GM12878 (cell line): ENCODE measurements at regions not wholly inside any gene's neighbourhood (a gene's known extent, or its start where the extent isn't known, plus 50 kb on each side); places are given as distances from the start of the nearest gene placed in this dataset.

Source experiments
- ASH2L ChIP-seq: fragments of 300-600, 200-600 bp; sonication (generic); IDR thresholded peaks from 2 replicates; pipeline ENCODE4 v1.6.1; 2017; ENCODE audit warnings: low read depth, mild to moderate bottlenecking, borderline replicate concordance
- BCL11A ChIP-seq: IDR thresholded peaks from 2 replicates; pipeline ENCODE4 v1.6.1; 2011; ENCODE audit warnings: low read depth, low read length
- FOXK2 ChIP-seq: fragments of 450-650 bp; IDR thresholded peaks from 2 replicates; pipeline ENCODE4 v1.6.1; 2017; ENCODE audit warnings: mild to moderate bottlenecking, moderate library complexity
- IKZF1 ChIP-seq: fragments of 450-650 bp; conservative IDR thresholded peaks from 2 replicates; pipeline ENCODE4 v1.6.1; 2017; ENCODE audit warnings: antibody characterized with exemption, mild to moderate bottlenecking
- MAX ChIP-seq: IDR thresholded peaks from 2 replicates; pipeline ENCODE4 v1.6.1; 2012; ENCODE audit warnings: low read depth, low read length, improper control_type of control experiment
- NR2F1 ChIP-seq: fragments of 450-650 bp; conservative IDR thresholded peaks from 2 replicates; pipeline ENCODE4 v1.6.1; 2017; ENCODE audit warnings: mild to moderate bottlenecking
- SIX5 ChIP-seq: IDR thresholded peaks from 2 replicates; pipeline ENCODE4 v1.6.1; 2011; ENCODE audit warnings: mild to moderate bottlenecking, low read depth, low read length, moderate library complexity; ENCODE audit not compliant: severe bottlenecking
- SKIL ChIP-seq: fragments of 450-650 bp; IDR thresholded peaks from 2 replicates; pipeline ENCODE4 v1.6.1; 2017; ENCODE audit warnings: mild to moderate bottlenecking, low read depth, inconsistent platforms; ENCODE audit not compliant: poor library complexity, severe bottlenecking
- SP1 ChIP-seq: IDR thresholded peaks from one replicate; pipeline ENCODE4 v1.6.1; 2011; ENCODE audit warnings: low read depth, low read length
- TARDBP ChIP-seq: IDR thresholded peaks from 2 replicates; pipeline ENCODE4 v1.6.1; 2016; ENCODE audit warnings: borderline replicate concordance
- TCF12 ChIP-seq: IDR thresholded peaks from 2 replicates; pipeline ENCODE4 v1.6.1; 2011; ENCODE audit warnings: low read depth, mild to moderate bottlenecking, low read length
- TCF3 ChIP-seq: IDR thresholded peaks from 2 replicates; pipeline ENCODE4 v1.6.1; 2012; ENCODE audit warnings: low read depth, mild to moderate bottlenecking, low read length, borderline replicate concordance; ENCODE audit not compliant: insufficient read depth
- TCF7 ChIP-seq: IDR thresholded peaks from 2 replicates; pipeline ENCODE4 v1.6.1; 2014; ENCODE audit warnings: antibody characterized with exemption, borderline replicate concordance
- ZBTB11 ChIP-seq: fragments of 450-650 bp; formaldehyde crosslinking; IDR thresholded peaks from 2 replicates; pipeline ENCODE4 v1.5.0; 2022; ENCODE audit warnings: mild to moderate bottlenecking, missing genetic modification characterization
- ZBTB33 ChIP-seq: fragments of 450-650 bp; IDR thresholded peaks from 2 replicates; pipeline ENCODE4 v1.6.1; 2017; ENCODE audit warnings: mild to moderate bottlenecking
- ZNF274 ChIP-seq: IDR thresholded peaks from one replicate; pipeline ENCODE4 v1.8.0; 2011; ENCODE audit not compliant: insufficient read length, insufficient read depth
- ZNF384 ChIP-seq: IDR thresholded peaks from 2 replicates; pipeline ENCODE4 v1.6.1; 2012; ENCODE audit warnings: low read depth, mild to moderate bottlenecking, low read length, improper control_type of control experiment, borderline replicate concordance
- ZNF687 ChIP-seq: fragments of 450-650 bp; IDR thresholded peaks from 2 replicates; pipeline ENCODE4 v1.6.1; 2017; ENCODE audit warnings: mild to moderate bottlenecking, moderate library complexity
- ZSCAN29 ChIP-seq: fragments of 450-650 bp; IDR thresholded peaks from 2 replicates; pipeline ENCODE4 v1.6.1; 2017; ENCODE audit warnings: mild to moderate bottlenecking, moderate library complexity

DNA sequence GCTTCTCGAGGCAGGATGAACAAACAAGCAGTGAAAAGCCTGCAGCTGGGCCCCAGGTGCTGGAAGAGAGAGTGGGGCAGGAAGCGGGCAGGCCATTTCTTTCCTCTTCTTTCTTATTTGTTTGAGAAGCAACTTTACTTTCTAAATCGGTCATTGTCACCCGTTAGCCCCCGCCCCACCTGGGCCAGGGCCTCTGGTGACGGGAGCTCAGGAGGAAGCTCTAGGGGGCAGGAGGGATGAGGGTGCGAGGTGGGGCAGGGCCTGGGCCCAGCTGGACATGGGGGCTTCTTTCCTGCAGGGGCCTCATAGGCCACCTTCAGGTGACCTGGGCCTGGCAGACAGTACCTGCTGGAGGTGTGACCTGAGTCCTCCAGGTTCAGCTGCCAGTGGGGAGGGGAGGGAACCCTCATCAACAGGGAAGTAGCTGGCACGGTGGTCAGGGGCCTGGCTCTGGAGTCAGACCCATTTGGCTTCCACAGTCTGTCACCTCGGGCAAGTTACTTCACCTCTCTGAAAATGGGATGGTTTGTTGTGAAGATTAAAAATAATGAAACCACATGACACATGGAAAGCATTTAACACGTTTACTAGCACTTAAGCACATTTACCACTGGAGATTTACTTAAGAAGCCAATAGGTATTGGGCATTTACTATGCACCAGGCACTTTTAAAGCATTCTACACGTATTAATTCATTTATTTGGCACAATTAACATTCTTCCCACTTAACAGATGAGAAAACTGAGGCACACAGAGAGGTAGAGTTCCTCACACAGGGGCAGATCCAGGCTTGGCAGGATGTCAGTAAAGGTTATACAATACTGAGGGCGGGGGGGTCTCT, 54.1 kb upstream of the ID3 start (continued):
- TF ChIP-seq SKIL (peak; percentile 51), ZNF687 (no peak), NR2F1 (no peak), ZBTB33 (no peak), FOXK2 (no peak), ZNF274 (no peak), SP1 (no peak), BCL11A (no peak), TCF3 (peak; percentile 83), ZBTB11 (CRISPR knock-in tag) (no peak), TARDBP (no peak), MAX (no peak), ASH2L (0 out of 2 replicates have a peak, but pooled peaks have one; percentile 35), ZSCAN29 (no peak), ZNF384 (no peak), TCF7 (no peak), TCF12 (peak; percentile 83), IKZF1 (peak; percentile 60), SIX5 (no peak)
